SK-N-MC (cell line): ENCODE measurements at regions not wholly inside any gene's neighbourhood (a gene's known extent, or its start where the extent isn't known, plus 50 kb on each side); places are given as distances from the start of the nearest gene placed in this dataset.

ENCODE experiments used
- FOXP2 ChIP-seq: optimal IDR thresholded peaks from 2 replicates; pipeline ENCODE3; 2011; ENCODE audit warnings: mild to moderate bottlenecking, moderate library complexity; ENCODE audit not compliant: insufficient read depth; ENCODE audit errors: extremely low read length, control extremely low read depth
- POLR2AphosphoS5 ChIP-seq: IDR thresholded peaks from 2 replicates; pipeline ENCODE4 v1.6.1; 2012; ENCODE audit warnings: mild to moderate bottlenecking, low read depth, low read length, borderline replicate concordance

- TF ChIP-seq POLR2AphosphoS5 (no peak), FOXP2 (no peak)
Measured at GRCh38 chr15:46681901-46682300, 1035.4 kb upstream of the SEMA6D start.
